Thyroid gland (tissue), 4 donors: ENCODE measurements at regions not wholly inside any gene's neighbourhood (a gene's known extent, or its start where the extent isn't known, plus 50 kb on each side); places are given as distances from the start of the nearest gene placed in this dataset.

ENCODE experiments used
- POLR2A ChIP-seq, 2 donors: fragments of 450-650 bp; IDR thresholded peaks; one replicate each; pipeline ENCODE4 v1.6.1; 2017; ENCODE audit warnings: antibody characterized with exemption in 2 of 2, mild to moderate bottlenecking in 2 of 2, moderate library complexity in 1 of 2
- TF ChIP-seq, protein P1 (sequence below), 6 experiments: fragments of 200-600 bp in 3 of 6; fragments of 450-650 bp in 3 of 6; sonication (generic) in 3 of 6; IDR thresholded peaks; one replicate each; pipeline ENCODE4 v1.5.1; 2016 to 2019; ENCODE audit warnings: antibody characterized with exemption in 6 of 6, mild to moderate bottlenecking in 2 of 6, inconsistent platforms in 1 of 6, moderate library complexity in 1 of 6

DNA sequence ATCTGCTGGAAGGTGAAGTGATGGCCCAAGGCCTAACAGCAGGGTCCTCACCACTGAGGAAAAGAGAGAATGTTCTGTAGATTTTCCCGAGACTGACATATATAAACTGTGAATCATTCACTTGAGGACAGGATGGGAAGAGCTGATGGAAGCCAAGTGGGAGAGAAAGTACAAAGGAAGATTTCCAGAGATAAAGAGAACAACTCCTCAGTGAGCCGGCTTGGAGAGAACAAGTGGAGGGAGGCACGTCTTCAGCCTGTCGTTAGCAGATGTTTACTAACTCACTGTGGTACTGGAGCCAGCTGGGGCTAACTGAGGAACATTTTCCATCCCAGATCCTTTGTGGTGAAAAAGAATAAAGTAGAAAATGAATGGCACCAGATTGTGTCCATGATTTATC is 552.9 kb upstream of the TNP1 start:
- TF ChIP-seq, protein P1, sequence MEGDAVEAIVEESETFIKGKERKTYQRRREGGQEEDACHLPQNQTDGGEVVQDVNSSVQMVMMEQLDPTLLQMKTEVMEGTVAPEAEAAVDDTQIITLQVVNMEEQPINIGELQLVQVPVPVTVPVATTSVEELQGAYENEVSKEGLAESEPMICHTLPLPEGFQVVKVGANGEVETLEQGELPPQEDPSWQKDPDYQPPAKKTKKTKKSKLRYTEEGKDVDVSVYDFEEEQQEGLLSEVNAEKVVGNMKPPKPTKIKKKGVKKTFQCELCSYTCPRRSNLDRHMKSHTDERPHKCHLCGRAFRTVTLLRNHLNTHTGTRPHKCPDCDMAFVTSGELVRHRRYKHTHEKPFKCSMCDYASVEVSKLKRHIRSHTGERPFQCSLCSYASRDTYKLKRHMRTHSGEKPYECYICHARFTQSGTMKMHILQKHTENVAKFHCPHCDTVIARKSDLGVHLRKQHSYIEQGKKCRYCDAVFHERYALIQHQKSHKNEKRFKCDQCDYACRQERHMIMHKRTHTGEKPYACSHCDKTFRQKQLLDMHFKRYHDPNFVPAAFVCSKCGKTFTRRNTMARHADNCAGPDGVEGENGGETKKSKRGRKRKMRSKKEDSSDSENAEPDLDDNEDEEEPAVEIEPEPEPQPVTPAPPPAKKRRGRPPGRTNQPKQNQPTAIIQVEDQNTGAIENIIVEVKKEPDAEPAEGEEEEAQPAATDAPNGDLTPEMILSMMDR (IDR thresholded peaks at IDR 0.05): no peak
- TF ChIP-seq POLR2A (IDR thresholded peaks at IDR 0.05): no peak
